IMR-90 (cell line): ENCODE measurements at regions not wholly inside any gene's neighbourhood (a gene's known extent, or its start where the extent isn't known, plus 50 kb on each side); places are given as distances from the start of the nearest gene placed in this dataset.

ENCODE experiments used
- ATAC-seq: fragments of 200-7000 bp; cut with Tn5 transposase; 2 replicates; pipeline ENCODE4 v1.9.1; 2020; ENCODE audit warnings: low read depth, mild to moderate bottlenecking, moderate library complexity
- BruUV-seq: library from RNA; stranded (reverse); fragments of 400-500 nt; replicated peaks from 2 replicates; lab custom pipeline; 2021; lab: Mats Ljungman, UMichigan
- CTCF ChIA-PET: fragments of 300-600 bp; formaldehyde crosslinking; extraction: SDS; loops from one replicate; lab custom pipeline; 2021; ENCODE audit warnings: antibody characterized with exemption; lab: Yijun Ruan, JAX
- POLR2A ChIA-PET: fragments of 300-600 bp; sonication (Branson Sonifier 250); formaldehyde crosslinking; loops from one replicate; lab custom pipeline; 2022; ENCODE audit warnings: antibody characterized with exemption; ENCODE audit not compliant: unreplicated experiment; lab: Charles Lee
- DNase-seq: peaks from one replicate; pipeline ENCODE4 v3.0.0; 2013
- H2AFZ ChIP-seq: replicated peaks from 2 replicates; pipeline ENCODE3; 2013; ENCODE audit warnings: low read length, mild to moderate bottlenecking; ENCODE audit not compliant: poor library complexity
- H2AK5ac ChIP-seq: 2 replicates; pipeline ENCODE4 v1.6.1; 2013; ENCODE audit warnings: low read depth, low read length, inconsistent platforms
- H2AK9ac ChIP-seq: replicated peaks from 2 replicates; pipeline ENCODE3; 2013; ENCODE audit warnings: mild to moderate bottlenecking, low read depth, low read length, moderate library complexity; ENCODE audit not compliant: poor library complexity
- H2BK120ac ChIP-seq: 2 replicates; pipeline ENCODE4 v1.6.1; 2013; ENCODE audit warnings: low read depth, low read length, inconsistent platforms
- H2BK15ac ChIP-seq: 3 replicates; pipeline ENCODE4 v1.6.1; 2013; ENCODE audit warnings: low read depth, low read length, inconsistent platforms
- H2BK20ac ChIP-seq: 2 replicates; pipeline ENCODE4 v1.6.1; 2013; ENCODE audit warnings: low read depth, mild to moderate bottlenecking, inconsistent platforms, low read length, moderate library complexity
- H2BK5ac ChIP-seq: 2 replicates; pipeline ENCODE4 v1.6.1; 2013; ENCODE audit warnings: mild to moderate bottlenecking, low read depth, low read length, inconsistent platforms; ENCODE audit not compliant: poor library complexity, severe bottlenecking
- H3K14ac ChIP-seq: replicated peaks from 2 replicates; pipeline ENCODE4 v1.6.1; 2013; ENCODE audit warnings: low read depth, low read length, inconsistent platforms
- H3K18ac ChIP-seq: 2 replicates; pipeline ENCODE4 v1.6.1; 2013; ENCODE audit warnings: low read depth, low read length, control low read depth
- H3K23ac ChIP-seq: 2 replicates; pipeline ENCODE4 v1.6.1; 2013; ENCODE audit warnings: low read depth, low read length, inconsistent platforms
- H3K27ac ChIP-seq: 2 replicates; pipeline ENCODE4 v1.5.1; 2013; ENCODE audit warnings: mild to moderate bottlenecking, control low read depth, low read length; ENCODE audit not compliant: insufficient read depth
- H3K27me3 ChIP-seq: 2 replicates; pipeline ENCODE4 v1.6.1; 2013; ENCODE audit warnings: low read length; ENCODE audit not compliant: control insufficient read depth, insufficient read depth
- H3K36me3 ChIP-seq: 2 replicates; pipeline ENCODE4 v1.6.1; 2013; ENCODE audit warnings: low read length, mixed read lengths; ENCODE audit not compliant: control insufficient read depth, insufficient read depth
- H3K4ac ChIP-seq: 2 replicates; pipeline ENCODE4 v1.6.1; 2013; ENCODE audit warnings: low read depth, low read length, inconsistent platforms
- H3K4me1 ChIP-seq: 2 replicates; pipeline ENCODE4 v1.6.1; 2013; ENCODE audit warnings: low read length, mixed read lengths; ENCODE audit not compliant: control insufficient read depth, insufficient read depth
- H3K4me2 ChIP-seq: 2 replicates; pipeline ENCODE4 v1.6.1; 2013; ENCODE audit warnings: low read depth, mild to moderate bottlenecking, control low read depth, low read length, moderate library complexity
- H3K4me3 ChIP-seq: 2 replicates; pipeline ENCODE4 v1.5.1; 2013; ENCODE audit warnings: low read depth, mild to moderate bottlenecking, control low read depth, low read length, moderate library complexity; ENCODE audit not compliant: insufficient read depth
- H3K56ac ChIP-seq: 2 replicates; pipeline ENCODE4 v1.6.1; 2013; ENCODE audit warnings: low read length, inconsistent platforms; ENCODE audit not compliant: insufficient read depth; ENCODE audit errors: extremely low read depth
- H3K79me1 ChIP-seq, 2 experiments: 2 replicates each; pipeline ENCODE4 v1.6.1; 2013; ENCODE audit warnings: low read length in 2 of 2, inconsistent platforms in 1 of 2, low read depth in 1 of 2
- H3K9ac ChIP-seq: 2 replicates; pipeline ENCODE4 v1.6.1; 2013; ENCODE audit warnings: low read depth, low read length, control low read depth
- H3K9me1 ChIP-seq: 2 replicates; pipeline ENCODE4 v1.6.1; 2013; ENCODE audit warnings: low read length, inconsistent platforms; ENCODE audit not compliant: insufficient read depth
- H3K9me3 ChIP-seq: 2 replicates; pipeline ENCODE4 v1.6.1; 2013; ENCODE audit warnings: low read length; ENCODE audit not compliant: control insufficient read depth, insufficient read depth
- H4K20me1 ChIP-seq: 2 replicates; pipeline ENCODE4 v1.6.1; 2013; ENCODE audit warnings: low read length, inconsistent platforms; ENCODE audit not compliant: insufficient read depth
- H4K5ac ChIP-seq: 2 replicates; pipeline ENCODE4 v1.6.1; 2013; ENCODE audit warnings: mild to moderate bottlenecking, low read depth, low read length, control low read depth
- H4K8ac ChIP-seq, 2 experiments: 2 replicates each; pipeline ENCODE4 v1.6.1; 2013; ENCODE audit warnings: low read depth in 2 of 2, low read length in 2 of 2, control low read depth in 1 of 2, inconsistent platforms in 1 of 2
- H4K91ac ChIP-seq: 2 replicates; pipeline ENCODE4 v1.6.1; 2013; ENCODE audit warnings: low read depth, low read length, inconsistent platforms; ENCODE audit not compliant: insufficient read depth
- BHLHE40 ChIP-seq: fragments of 150-350 bp; IDR thresholded peaks from 2 replicates; pipeline ENCODE4 v1.6.1; 2016; ENCODE audit warnings: mild to moderate bottlenecking, low read depth, low read length
- CEBPB ChIP-seq: IDR thresholded peaks from 2 replicates; pipeline ENCODE4 v1.6.1; 2012; ENCODE audit warnings: low read depth, low read length, improper control_type of control experiment
- FOS ChIP-seq: fragments of 150-350 bp; IDR thresholded peaks from 2 replicates; pipeline ENCODE4 v1.6.1; 2016; ENCODE audit warnings: low read depth, low read length
- MAZ ChIP-seq: IDR thresholded peaks from 2 replicates; pipeline ENCODE4 v1.6.1; 2012; ENCODE audit warnings: low read depth, mild to moderate bottlenecking, low read length, improper control_type of control experiment, moderate library complexity, borderline replicate concordance
- NFE2L2 ChIP-seq: fragments of 150-350 bp; IDR thresholded peaks from 2 replicates; pipeline ENCODE4 v1.6.1; 2016; ENCODE audit warnings: low read depth, mild to moderate bottlenecking, low read length
- SMC3 ChIP-seq: fragments of 150-350 bp; IDR thresholded peaks from 2 replicates; pipeline ENCODE4 v1.6.1; 2016; ENCODE audit warnings: low read depth, mild to moderate bottlenecking, antibody characterized with exemption, low read length, moderate library complexity
- WGBS, 2 experiments: methylation state at CpG; one replicate each; pipeline versions ENCODE4 v1.1.5 to v1.1.7; 2013; ENCODE audit warnings: missing lambda C conversion rate in 2 of 2; ENCODE audit not compliant: insufficient read length in 1 of 2; ENCODE audit errors: extremely low coverage in 2 of 2; 5-methylcytosine and 5-hydroxymethylcytosine counted together
- dilution Hi-C: fragments of 300-500 bp; cut with HindIII; formaldehyde crosslinking; loops from one replicate; pipeline ENCODE4 v1.14.3; 2018; ENCODE audit warnings: low sequenced_read_pairs; ENCODE audit not compliant: unreplicated experiment
- in situ Hi-C: fragments of 300-500 bp; cut with MboI; formaldehyde crosslinking; loops from 3 replicates; pipeline ENCODE4 v1.14.3; 2019; ENCODE audit warnings: low sequenced_read_pairs, inconsistent platforms, mixed read lengths
- intact Hi-C: fragments of 100-400 bp; cut with micrococcal nuclease; formaldehyde crosslinking; loops from 2 replicates; pipeline ENCODE4 v1.10.0; 2022
- TF ChIP-seq, protein P1 (sequence below): fragments of 150-350 bp; IDR thresholded peaks from 2 replicates; pipeline ENCODE4 v1.6.1; 2016; ENCODE audit warnings: low read depth, mild to moderate bottlenecking, low read length, moderate library complexity, borderline replicate concordance
- TF ChIP-seq, protein P2 (sequence below): conservative IDR thresholded peaks from 2 replicates; pipeline ENCODE4 v1.5.1; 2012; ENCODE audit warnings: mild to moderate bottlenecking, low read depth, low read length, improper control_type of control experiment

DNA sequence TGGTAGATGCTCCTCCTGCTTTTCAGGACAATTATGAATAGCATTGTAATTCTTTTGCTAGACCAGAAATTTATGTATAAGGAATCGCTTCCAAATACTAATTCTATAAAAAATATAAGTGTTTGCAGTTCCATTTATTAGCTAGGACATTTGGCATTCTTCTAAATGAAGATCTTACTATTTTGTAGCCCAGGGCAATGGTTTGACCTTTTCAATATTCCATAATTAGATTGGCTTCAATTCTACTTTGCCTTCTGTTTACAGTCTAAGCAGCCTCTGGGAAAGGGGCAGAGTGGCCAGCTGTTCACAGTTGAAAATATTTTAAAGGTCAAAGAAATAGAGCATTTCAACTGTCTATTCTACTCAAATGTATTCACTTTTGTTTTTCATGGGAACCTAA, 912.1 kb upstream of the GRIA3 start:
- DNase-seq (no peak), ATAC-seq (no peak)
- Histone ChIP-seq H3K27me3 (no peaks in the 10 kb centered on the region), H2AK9ac (no peak overlapping the region), H2BK20ac (no peak overlapping the region), H3K9ac (no peak overlapping the region), H3K23ac (no peak overlapping the region), H4K91ac (no peak overlapping the region), H2BK120ac (no peak overlapping the region), H3K14ac (no peak overlapping the region), H3K56ac (no peak overlapping the region), H3K79me1 (no peaks in the 10 kb centered on the region), H4K20me1 (no peaks in the 10 kb centered on the region), H2BK15ac (no peak overlapping the region), H3K9me1 (no peaks in the 10 kb centered on the region), H4K5ac (no peak overlapping the region), H3K4me3 (no peak overlapping the region), H4K8ac (no peak overlapping the region), H3K4me1 (no peaks in the 10 kb centered on the region), H3K27ac (no peak overlapping the region), H3K18ac (no peak overlapping the region), H3K4me2 (no peak overlapping the region), H3K4ac (no peak overlapping the region), H2AK5ac (no peak overlapping the region), H3K9me3 (no peaks in the 10 kb centered on the region), H2BK5ac (no peak overlapping the region), H3K36me3 (no peaks in the 10 kb centered on the region), H2AFZ (no peak overlapping the region)
- WGBS, 2 experiments = no CpG with 5 or more reads among the region's 1 CpG
- dilution Hi-C loops (no loop called here), in situ Hi-C loops (no loop called here), intact Hi-C loops (no loop called here)
- TF ChIP-seq SMC3 (no peak), NFE2L2 (no peak), MAZ (no peak), FOS (no peak), BHLHE40 (no peak), CEBPB (no peak)
- TF ChIP-seq, protein P1, sequence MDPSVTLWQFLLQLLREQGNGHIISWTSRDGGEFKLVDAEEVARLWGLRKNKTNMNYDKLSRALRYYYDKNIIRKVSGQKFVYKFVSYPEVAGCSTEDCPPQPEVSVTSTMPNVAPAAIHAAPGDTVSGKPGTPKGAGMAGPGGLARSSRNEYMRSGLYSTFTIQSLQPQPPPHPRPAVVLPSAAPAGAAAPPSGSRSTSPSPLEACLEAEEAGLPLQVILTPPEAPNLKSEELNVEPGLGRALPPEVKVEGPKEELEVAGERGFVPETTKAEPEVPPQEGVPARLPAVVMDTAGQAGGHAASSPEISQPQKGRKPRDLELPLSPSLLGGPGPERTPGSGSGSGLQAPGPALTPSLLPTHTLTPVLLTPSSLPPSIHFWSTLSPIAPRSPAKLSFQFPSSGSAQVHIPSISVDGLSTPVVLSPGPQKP = no peak
- TF ChIP-seq, protein P2, sequence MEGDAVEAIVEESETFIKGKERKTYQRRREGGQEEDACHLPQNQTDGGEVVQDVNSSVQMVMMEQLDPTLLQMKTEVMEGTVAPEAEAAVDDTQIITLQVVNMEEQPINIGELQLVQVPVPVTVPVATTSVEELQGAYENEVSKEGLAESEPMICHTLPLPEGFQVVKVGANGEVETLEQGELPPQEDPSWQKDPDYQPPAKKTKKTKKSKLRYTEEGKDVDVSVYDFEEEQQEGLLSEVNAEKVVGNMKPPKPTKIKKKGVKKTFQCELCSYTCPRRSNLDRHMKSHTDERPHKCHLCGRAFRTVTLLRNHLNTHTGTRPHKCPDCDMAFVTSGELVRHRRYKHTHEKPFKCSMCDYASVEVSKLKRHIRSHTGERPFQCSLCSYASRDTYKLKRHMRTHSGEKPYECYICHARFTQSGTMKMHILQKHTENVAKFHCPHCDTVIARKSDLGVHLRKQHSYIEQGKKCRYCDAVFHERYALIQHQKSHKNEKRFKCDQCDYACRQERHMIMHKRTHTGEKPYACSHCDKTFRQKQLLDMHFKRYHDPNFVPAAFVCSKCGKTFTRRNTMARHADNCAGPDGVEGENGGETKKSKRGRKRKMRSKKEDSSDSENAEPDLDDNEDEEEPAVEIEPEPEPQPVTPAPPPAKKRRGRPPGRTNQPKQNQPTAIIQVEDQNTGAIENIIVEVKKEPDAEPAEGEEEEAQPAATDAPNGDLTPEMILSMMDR = no peak
- POLR2A ChIA-PET = no interaction called here
- CTCF ChIA-PET = no interaction called here
- no TSS peak for BruUV-seq
